ENCODE measurements at regions not wholly inside any gene's neighbourhood (a gene's known extent, or its start where the extent isn't known, plus 50 kb on each side); places are given as distances from the start of the nearest gene placed in this dataset.

DNA sequence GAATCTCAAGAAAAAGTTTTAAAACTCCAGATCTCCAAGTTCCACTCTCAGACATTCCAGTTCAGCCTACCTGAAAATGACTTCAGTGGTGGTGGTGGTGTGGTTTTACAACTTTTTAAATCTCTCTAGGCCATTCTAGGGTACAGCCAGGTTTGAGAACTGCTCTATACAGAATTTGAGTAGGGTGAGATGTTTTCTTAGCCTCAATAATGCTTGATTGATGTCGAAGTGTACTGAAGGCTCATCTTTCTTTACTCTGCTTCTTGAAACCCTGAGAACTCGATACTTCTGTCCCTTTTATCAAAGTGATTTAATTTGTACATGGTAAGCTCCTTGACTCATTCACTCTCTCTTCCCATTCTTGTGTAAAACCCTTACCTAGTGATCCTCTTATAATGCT, 143.8 kb downstream of the FAM124B start:
- H3K4me2 ChIP-seq (ENCODE audit: insufficient read depth, low read length), result no peak overlapping the region
- FAIRE-seq (no peak), DNase-seq (ENCODE audit: low read depth, low spot score) (no peak)
- no peaks in the 10 kb centered on the region for H3K9me3 ChIP-seq (replicated peaks; ENCODE audit: control insufficient read depth, insufficient read depth, low read length)
- TF ChIP-seq, protein P1, sequence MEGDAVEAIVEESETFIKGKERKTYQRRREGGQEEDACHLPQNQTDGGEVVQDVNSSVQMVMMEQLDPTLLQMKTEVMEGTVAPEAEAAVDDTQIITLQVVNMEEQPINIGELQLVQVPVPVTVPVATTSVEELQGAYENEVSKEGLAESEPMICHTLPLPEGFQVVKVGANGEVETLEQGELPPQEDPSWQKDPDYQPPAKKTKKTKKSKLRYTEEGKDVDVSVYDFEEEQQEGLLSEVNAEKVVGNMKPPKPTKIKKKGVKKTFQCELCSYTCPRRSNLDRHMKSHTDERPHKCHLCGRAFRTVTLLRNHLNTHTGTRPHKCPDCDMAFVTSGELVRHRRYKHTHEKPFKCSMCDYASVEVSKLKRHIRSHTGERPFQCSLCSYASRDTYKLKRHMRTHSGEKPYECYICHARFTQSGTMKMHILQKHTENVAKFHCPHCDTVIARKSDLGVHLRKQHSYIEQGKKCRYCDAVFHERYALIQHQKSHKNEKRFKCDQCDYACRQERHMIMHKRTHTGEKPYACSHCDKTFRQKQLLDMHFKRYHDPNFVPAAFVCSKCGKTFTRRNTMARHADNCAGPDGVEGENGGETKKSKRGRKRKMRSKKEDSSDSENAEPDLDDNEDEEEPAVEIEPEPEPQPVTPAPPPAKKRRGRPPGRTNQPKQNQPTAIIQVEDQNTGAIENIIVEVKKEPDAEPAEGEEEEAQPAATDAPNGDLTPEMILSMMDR (IDR thresholded peaks at IDR 0.05; ENCODE audit: extremely low read depth in 1 of 2, insufficient read depth in 1 of 2, low read depth in 1 of 2, low read length in 2 of 2), result no peak
- TF ChIP-seq EZH2 (IDR thresholded peaks at IDR 0.05; ENCODE audit: borderline replicate concordance, low read depth, low read length, severe bottlenecking) (no peak), POLR2A (IDR thresholded peaks at IDR 0.05; ENCODE audit: low read depth, low read length) (no peak), GATA2 (IDR thresholded peaks at IDR 0.05; ENCODE audit: insufficient read depth, insufficient read length, low read depth, low read length) (no peak), MYC (IDR thresholded peaks at IDR 0.05; ENCODE audit: low read depth, low read length) (no peak), JUN (IDR thresholded peaks at IDR 0.05; ENCODE audit: borderline replicate concordance, insufficient read depth, insufficient read length, low read depth) (no peak), FOS (IDR thresholded peaks at IDR 0.05; ENCODE audit: borderline replicate concordance, insufficient read depth, low read length) (no peak), MAX (IDR thresholded peaks at IDR 0.05; ENCODE audit: insufficient read depth, insufficient read length) (no peak), POLR2AphosphoS5 (IDR thresholded peaks at IDR 0.05; ENCODE audit: insufficient read depth, low read depth, low read length) (no peak)
- no peak overlapping the region for H2AFZ ChIP-seq (ENCODE audit: low read depth, low read length)
- H3K79me2 ChIP-seq (ENCODE audit: control insufficient read depth, insufficient read depth, low read length), result no peaks in the 10 kb centered on the region
- peaks cover 0 to 4% of the 10 kb centered on the region in 2 experiments for H3K27me3 ChIP-seq (ENCODE audit: control insufficient read depth in 2 of 2, insufficient read depth in 2 of 2, low read length in 2 of 2)
- dilution Hi-C loops (cut with MboI; ENCODE audit: extremely low pct_ligation_motif_present, low sequenced_read_pairs), result no loop called here
- H3K27ac ChIP-seq (ENCODE audit: insufficient read depth, low read depth, low read length), result no peak overlapping the region
- H3K9ac ChIP-seq (replicated peaks; ENCODE audit: extremely low read depth, insufficient read depth, low read length), result no peak overlapping the region
- H4K20me1 ChIP-seq (replicated peaks; ENCODE audit: control insufficient read depth, extremely low read depth, insufficient read depth, low read length), result no peaks in the 10 kb centered on the region
- no peak overlapping the region for H3K4me3 ChIP-seq (replicated peaks in 1 of 3; ENCODE audit: insufficient read depth in 1 of 3, low read depth in 1 of 3, low read length in 3 of 3)
- CTCF ChIA-PET, result interaction anchor here (1.0 kb wide), 1 partner anchor 13 kb away, joined by 3 read pairs; no protein-coding TSS in a partner anchor
- POLR2A ChIA-PET, result no interaction called here
- H3K9me1 ChIP-seq (replicated peaks; ENCODE audit: control insufficient read depth, extremely low read depth, insufficient read depth, low read length), result no peaks in the 10 kb centered on the region
- no peaks in the 10 kb centered on the region for H3K4me1 ChIP-seq (ENCODE audit: control insufficient read depth, extremely low read depth, insufficient read depth, low read length)
- intact Hi-C loops (cut with micrococcal nuclease), result no loop called here
- no peaks in the 10 kb centered on the region for H3K36me3 ChIP-seq (ENCODE audit: control insufficient read depth in 2 of 2, extremely low read depth in 1 of 2, insufficient read depth in 2 of 2, low read length in 2 of 2)
- BruUV-seq (replicated peaks), result no TSS peak

Measured in endothelial cell of umbilical vein (primary cell).